Thyroid gland (tissue), 4 donors: ENCODE measurements at regions not wholly inside any gene's neighbourhood (a gene's known extent, or its start where the extent isn't known, plus 50 kb on each side); places are given as distances from the start of the nearest gene placed in this dataset.

Experiments
- CTCF ChIP-seq, 6 experiments: fragments of 200-600 bp in 3 of 6; fragments of 450-650 bp in 3 of 6; sonication (generic) in 3 of 6; IDR thresholded peaks; one replicate each; pipeline ENCODE4 v1.5.1; 2016 to 2019; ENCODE audit warnings: antibody characterized with exemption in 6 of 6, mild to moderate bottlenecking in 2 of 6, inconsistent platforms in 1 of 6, moderate library complexity in 1 of 6
- POLR2A ChIP-seq, 2 donors: fragments of 450-650 bp; IDR thresholded peaks; one replicate each; pipeline ENCODE4 v1.6.1; 2017; ENCODE audit warnings: antibody characterized with exemption in 2 of 2, mild to moderate bottlenecking in 2 of 2, moderate library complexity in 1 of 2

GRCh38 chr13:59603646-59604045, 560.1 kb downstream of the DIAPH3 start:
- TF ChIP-seq CTCF (IDR thresholded peaks at IDR 0.05), result no peak
- no peak for TF ChIP-seq POLR2A (IDR thresholded peaks at IDR 0.05)
